ENCODE measurements at regions not wholly inside any gene's neighbourhood (a gene's known extent, or its start where the extent isn't known, plus 50 kb on each side); places are given as distances from the start of the nearest gene placed in this dataset.

DNA sequence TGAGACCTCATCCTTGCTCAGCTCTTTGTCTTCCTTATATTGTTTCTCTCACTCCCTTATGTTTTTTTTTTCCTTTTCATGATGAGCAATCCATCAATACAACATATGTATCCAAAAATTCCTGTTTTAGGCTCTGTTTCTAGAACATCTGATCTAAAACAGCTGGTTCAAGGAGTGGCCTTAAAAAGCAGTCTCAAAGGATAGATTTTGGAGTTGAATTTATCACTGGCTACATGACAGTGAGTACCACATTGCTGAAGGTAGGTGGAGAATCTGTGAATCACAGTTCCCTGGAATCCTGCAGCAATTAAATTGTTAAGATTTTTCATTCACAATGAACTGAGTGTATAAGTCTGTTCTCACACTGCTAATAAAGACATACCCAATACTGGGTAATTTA is 155.8 kb upstream of the ADAMTS5 start:
- TF ChIP-seq, protein P1, sequence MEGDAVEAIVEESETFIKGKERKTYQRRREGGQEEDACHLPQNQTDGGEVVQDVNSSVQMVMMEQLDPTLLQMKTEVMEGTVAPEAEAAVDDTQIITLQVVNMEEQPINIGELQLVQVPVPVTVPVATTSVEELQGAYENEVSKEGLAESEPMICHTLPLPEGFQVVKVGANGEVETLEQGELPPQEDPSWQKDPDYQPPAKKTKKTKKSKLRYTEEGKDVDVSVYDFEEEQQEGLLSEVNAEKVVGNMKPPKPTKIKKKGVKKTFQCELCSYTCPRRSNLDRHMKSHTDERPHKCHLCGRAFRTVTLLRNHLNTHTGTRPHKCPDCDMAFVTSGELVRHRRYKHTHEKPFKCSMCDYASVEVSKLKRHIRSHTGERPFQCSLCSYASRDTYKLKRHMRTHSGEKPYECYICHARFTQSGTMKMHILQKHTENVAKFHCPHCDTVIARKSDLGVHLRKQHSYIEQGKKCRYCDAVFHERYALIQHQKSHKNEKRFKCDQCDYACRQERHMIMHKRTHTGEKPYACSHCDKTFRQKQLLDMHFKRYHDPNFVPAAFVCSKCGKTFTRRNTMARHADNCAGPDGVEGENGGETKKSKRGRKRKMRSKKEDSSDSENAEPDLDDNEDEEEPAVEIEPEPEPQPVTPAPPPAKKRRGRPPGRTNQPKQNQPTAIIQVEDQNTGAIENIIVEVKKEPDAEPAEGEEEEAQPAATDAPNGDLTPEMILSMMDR (IDR thresholded peaks at IDR 0.05), result no peak
- TF ChIP-seq POLR2AphosphoS5 (IDR thresholded peaks at IDR 0.05) (no peak), POLR2A (IDR thresholded peaks at IDR 0.05) (no peak), EP300 (IDR thresholded peaks at IDR 0.05) (no peak)
